ENCODE measurements at regions not wholly inside any gene's neighbourhood (a gene's known extent, or its start where the extent isn't known, plus 50 kb on each side); places are given as distances from the start of the nearest gene placed in this dataset.

- no peak for TF ChIP-seq EZH2 (IDR thresholded peaks at IDR 0.05; ENCODE audit: low read length, missing control alignments)
- TF ChIP-seq CTCF (conservative IDR thresholded peaks at IDR 0.05 in 1 of 2, IDR thresholded peaks at IDR 0.05 in 1 of 2; ENCODE audit: low read depth in 1 of 2, low read length in 2 of 2): no peak
These were observed 130.0 kb upstream of the IL12A start for GRCh38 chr3:159858650-159859049.
